Caco-2 (cell line): ENCODE measurements at regions not wholly inside any gene's neighbourhood (a gene's known extent, or its start where the extent isn't known, plus 50 kb on each side); places are given as distances from the start of the nearest gene placed in this dataset.

Source experiments
- BruUV-seq: library from RNA; stranded (reverse); fragments of 400-500 nt; replicated peaks from 2 replicates; lab custom pipeline; 2021; lab: Mats Ljungman, UMichigan
- CTCF ChIA-PET: fragments of 300-600 bp; sonication (Branson Sonifier 250); formaldehyde crosslinking; loops from one replicate; lab custom pipeline; 2022; ENCODE audit warnings: antibody characterized with exemption; lab: Charles Lee
- POLR2A ChIA-PET: fragments of 300-600 bp; sonication (Branson Sonifier 250); formaldehyde crosslinking; loops from one replicate; lab custom pipeline; 2022; ENCODE audit warnings: antibody characterized with exemption; lab: Charles Lee
- DNase-seq, 2 experiments: peaks; one replicate each; pipeline versions ENCODE4 v3.0.0 to v3.0.0-alpha.2; 2020 to 2022
- H3K27me3 ChIP-seq: replicated peaks from 2 replicates; pipeline ENCODE4 v1.6.0; 2011; ENCODE audit warnings: low read length; ENCODE audit not compliant: control insufficient read depth, insufficient read depth
- H3K36me3 ChIP-seq: 2 replicates; pipeline ENCODE4 v1.5.1; 2011; ENCODE audit warnings: low read length; ENCODE audit not compliant: control insufficient read depth, insufficient read depth
- H3K4me1 ChIP-seq: fragments of 250-450 bp; sonication (Bioruptor Pico); 2 replicates; pipeline ENCODE4 v1.5.1; 2020; ENCODE audit warnings: mild to moderate bottlenecking
- H3K4me3 ChIP-seq: 2 replicates; pipeline ENCODE4 v1.5.1; 2011; ENCODE audit warnings: low read depth, mild to moderate bottlenecking, control low read depth, low read length
- H3K9me3 ChIP-seq: fragments of 250-450 bp; sonication (Bioruptor Pico); 2 replicates; pipeline ENCODE4 v1.5.1; 2020; ENCODE audit warnings: mild to moderate bottlenecking, moderate library complexity
- H3K27ac Mint-ChIP-seq: one replicate; pipeline ENCODE4 v1.8.0; 2022; ENCODE audit warnings: mixed read lengths; ENCODE audit not compliant: unreplicated experiment
- H3K27me3 Mint-ChIP-seq: one replicate; pipeline ENCODE4 v1.8.0; 2022; ENCODE audit warnings: mixed read lengths; ENCODE audit not compliant: insufficient read depth, unreplicated experiment
- H3K36me3 Mint-ChIP-seq: one replicate; pipeline ENCODE4 v1.8.0; 2022; ENCODE audit warnings: mild to moderate bottlenecking, mixed read lengths; ENCODE audit not compliant: insufficient read depth, unreplicated experiment
- H3K4me1 Mint-ChIP-seq: one replicate; pipeline ENCODE4 v1.8.0; 2022; ENCODE audit warnings: low read depth, mixed read lengths; ENCODE audit not compliant: unreplicated experiment
- H3K4me3 Mint-ChIP-seq: one replicate; pipeline ENCODE4 v1.8.0; 2022; ENCODE audit warnings: mild to moderate bottlenecking, moderate library complexity, mixed read lengths; ENCODE audit not compliant: unreplicated experiment
- H3K9me3 Mint-ChIP-seq: one replicate; pipeline ENCODE4 v1.8.0; 2022; ENCODE audit warnings: mixed read lengths; ENCODE audit not compliant: unreplicated experiment
- CTCF ChIP-seq, 2 experiments: fragments of 200-600 bp in 1 of 2; IDR thresholded peaks; 1 replicate in 1 of 2; 2 replicates in 1 of 2; pipeline versions ENCODE4 v1.5.1 to v1.8.0; 2011 to 2022; ENCODE audit warnings: antibody characterized with exemption in 1 of 2, control low read depth in 1 of 2, inconsistent platforms in 1 of 2, low read depth in 1 of 2, low read length in 1 of 2, mild to moderate bottlenecking in 1 of 2, moderate library complexity in 1 of 2; ENCODE audit not compliant: insufficient read depth in 1 of 2, severe bottlenecking in 1 of 2, unreplicated experiment in 1 of 2
- intact Hi-C: fragments of 100-400 bp; cut with micrococcal nuclease; formaldehyde crosslinking; loops from one replicate; pipeline ENCODE4 v1.10.0; 2022; ENCODE audit not compliant: unreplicated experiment

GRCh38 chr4:156505341-156505955 lies 466.2 kb downstream of the PDGFC start:
- BruUV-seq, result no TSS peak
- no peak for DNase-seq
- TF ChIP-seq CTCF (IDR thresholded peaks at IDR 0.05; ENCODE audit: insufficient read depth in 1 of 2, low read depth in 1 of 2, low read length in 1 of 2, severe bottlenecking in 1 of 2, unreplicated experiment in 1 of 2), result no peak
- H3K27me3 ChIP-seq, result no peaks in the 10 kb centered on the region
- no peak overlapping the region for H3K4me3 ChIP-seq
- H3K9me3 ChIP-seq, result no peaks in the 10 kb centered on the region
- H3K36me3 Mint-ChIP-seq, result no peaks in the 10 kb centered on the region
- H3K36me3 ChIP-seq, result no peaks in the 10 kb centered on the region
- H3K4me1 ChIP-seq, result no peaks in the 10 kb centered on the region
- ChIA-PET POLR2A (no interaction called here), CTCF (no interaction called here)
- H3K27ac Mint-ChIP-seq, result no peak overlapping the region
- H3K4me1 Mint-ChIP-seq, result no peaks in the 10 kb centered on the region
- peaks cover 4% of the 10 kb centered on the region for H3K27me3 Mint-ChIP-seq
- H3K9me3 Mint-ChIP-seq, result no peaks in the 10 kb centered on the region
- intact Hi-C loops, result no loop called here
- no peak overlapping the region for H3K4me3 Mint-ChIP-seq

- no peak for TF ChIP-seq CTCF (IDR thresholded peaks at IDR 0.05; ENCODE audit: insufficient read depth in 1 of 2, low read depth in 1 of 2, low read length in 1 of 2, severe bottlenecking in 1 of 2, unreplicated experiment in 1 of 2)
Measured at GRCh38 chr4:156503119-156503518, 468.5 kb downstream of the PDGFC start.

GRCh38 chr4:156501962-156502361 lies 469.6 kb downstream of the PDGFC start:
- no TSS peak for BruUV-seq
- H3K4me1 Mint-ChIP-seq, result no peaks in the 10 kb centered on the region
- no peaks in the 10 kb centered on the region for H3K27me3 ChIP-seq
- no peak overlapping the region for H3K4me3 ChIP-seq
- H3K4me3 Mint-ChIP-seq, result no peak overlapping the region
- H3K36me3 Mint-ChIP-seq, result no peaks in the 10 kb centered on the region
- DNase-seq, result no peak
- H3K36me3 ChIP-seq, result no peaks in the 10 kb centered on the region
- ChIA-PET POLR2A (no interaction called here), CTCF (no interaction called here)
- no peaks in the 10 kb centered on the region for H3K9me3 ChIP-seq
- no peak for TF ChIP-seq CTCF (IDR thresholded peaks at IDR 0.05; ENCODE audit: insufficient read depth in 1 of 2, low read depth in 1 of 2, low read length in 1 of 2, severe bottlenecking in 1 of 2, unreplicated experiment in 1 of 2)
- no peaks in the 10 kb centered on the region for H3K4me1 ChIP-seq
- no peaks in the 10 kb centered on the region for H3K9me3 Mint-ChIP-seq
- H3K27me3 Mint-ChIP-seq, result peaks cover 4% of the 10 kb centered on the region
- intact Hi-C loops, result no loop called here
- H3K27ac Mint-ChIP-seq, result no peak overlapping the region

More at GRCh38 chr4:156503119-156503518, 468.5 kb downstream of the PDGFC start:
- H3K9me3 Mint-ChIP-seq, result no peaks in the 10 kb centered on the region
- H3K27ac Mint-ChIP-seq, result no peak overlapping the region
- intact Hi-C loops, result no loop called here
- H3K36me3 Mint-ChIP-seq, result no peaks in the 10 kb centered on the region
- no peaks in the 10 kb centered on the region for H3K4me1 Mint-ChIP-seq
- POLR2A ChIA-PET, result no interaction called here
- CTCF ChIA-PET, result no interaction called here
- Histone ChIP-seq H3K4me3 (no peak overlapping the region), H3K9me3 (no peaks in the 10 kb centered on the region), H3K36me3 (no peaks in the 10 kb centered on the region), H3K4me1 (no peaks in the 10 kb centered on the region), H3K27me3 (no peaks in the 10 kb centered on the region)
- DNase-seq, result no peak
- peaks cover 4% of the 10 kb centered on the region for H3K27me3 Mint-ChIP-seq
- H3K4me3 Mint-ChIP-seq, result no peak overlapping the region
- BruUV-seq, result no TSS peak
